Mesothelial cell of epicardium (in vitro differentiated cells): ENCODE measurements at regions not wholly inside any gene's neighbourhood (a gene's known extent, or its start where the extent isn't known, plus 50 kb on each side); places are given as distances from the start of the nearest gene placed in this dataset.
"Not testable (repeated sequence)": the region's sequence is repeated elsewhere in the genome, so short reads cannot be mapped to it uniquely, and the experiment has no call there.

ENCODE experiments used
- DNase-seq, 2 experiments: peaks; one replicate each; pipeline ENCODE4 v3.0.0; 2021; ENCODE audit warnings: low spot score in 2 of 2; ENCODE audit not compliant: unreplicated experiment in 2 of 2
- H3K27ac Mint-ChIP-seq: 2 replicates; pipeline ENCODE4 v1.8.0; 2021; ENCODE audit warnings: mixed read lengths
- H3K27me3 Mint-ChIP-seq: 2 replicates; pipeline ENCODE4 v1.8.0; 2021; ENCODE audit warnings: low read depth, mixed read lengths
- H3K36me3 Mint-ChIP-seq: 2 replicates; pipeline ENCODE4 v1.8.0; 2021; ENCODE audit warnings: mixed read lengths
- H3K4me1 Mint-ChIP-seq: 2 replicates; pipeline ENCODE4 v1.8.0; 2021; ENCODE audit warnings: mixed read lengths
- H3K4me3 Mint-ChIP-seq: 2 replicates; pipeline ENCODE4 v1.8.0; 2021; ENCODE audit warnings: mild to moderate bottlenecking, moderate library complexity, mixed read lengths
- H3K9me3 Mint-ChIP-seq: 2 replicates; pipeline ENCODE4 v1.8.0; 2021; ENCODE audit warnings: mixed read lengths
- TF ChIP-seq, protein P1 (sequence below): fragments of 200-600 bp; sonication (generic); IDR thresholded peaks from one replicate; pipeline ENCODE4 v1.5.0; 2021; ENCODE audit warnings: antibody characterized with exemption; ENCODE audit not compliant: unreplicated experiment

GRCh38 chr10:59975918-59976317 lies 69.6 kb upstream of the CCDC6 start:
- Mint-ChIP-seq H3K36me3 (peaks cover 14% of the 10 kb centered on the region), H3K9me3 (peaks cover 34% of the 10 kb centered on the region)
- H3K27ac Mint-ChIP-seq, H3K4me3 Mint-ChIP-seq, DNase-seq, H3K4me1 Mint-ChIP-seq, H3K27me3 Mint-ChIP-seq: not testable (repeated sequence)

DNA sequence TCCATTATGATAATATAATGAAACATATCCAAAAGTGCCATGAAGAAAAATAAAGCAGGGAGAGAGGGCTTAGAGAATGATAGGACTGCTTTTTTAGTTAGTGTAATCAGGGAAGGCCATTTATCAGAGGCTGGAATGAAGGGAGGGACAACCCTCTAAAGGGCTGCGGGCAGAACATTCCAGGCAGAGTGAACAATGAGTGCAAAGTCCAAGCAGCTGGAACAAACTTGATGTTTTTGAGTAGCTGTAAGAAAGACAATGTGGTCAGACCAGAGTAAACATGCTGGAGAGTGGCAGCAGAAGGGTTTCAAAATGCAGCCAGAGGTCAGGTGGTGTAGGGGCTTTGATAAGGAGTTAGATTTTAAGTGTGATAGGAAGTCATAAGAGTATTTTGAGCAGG lies 65.6 kb upstream of the CCDC6 start:
- H3K27ac Mint-ChIP-seq: no peak overlapping the region

DNA sequence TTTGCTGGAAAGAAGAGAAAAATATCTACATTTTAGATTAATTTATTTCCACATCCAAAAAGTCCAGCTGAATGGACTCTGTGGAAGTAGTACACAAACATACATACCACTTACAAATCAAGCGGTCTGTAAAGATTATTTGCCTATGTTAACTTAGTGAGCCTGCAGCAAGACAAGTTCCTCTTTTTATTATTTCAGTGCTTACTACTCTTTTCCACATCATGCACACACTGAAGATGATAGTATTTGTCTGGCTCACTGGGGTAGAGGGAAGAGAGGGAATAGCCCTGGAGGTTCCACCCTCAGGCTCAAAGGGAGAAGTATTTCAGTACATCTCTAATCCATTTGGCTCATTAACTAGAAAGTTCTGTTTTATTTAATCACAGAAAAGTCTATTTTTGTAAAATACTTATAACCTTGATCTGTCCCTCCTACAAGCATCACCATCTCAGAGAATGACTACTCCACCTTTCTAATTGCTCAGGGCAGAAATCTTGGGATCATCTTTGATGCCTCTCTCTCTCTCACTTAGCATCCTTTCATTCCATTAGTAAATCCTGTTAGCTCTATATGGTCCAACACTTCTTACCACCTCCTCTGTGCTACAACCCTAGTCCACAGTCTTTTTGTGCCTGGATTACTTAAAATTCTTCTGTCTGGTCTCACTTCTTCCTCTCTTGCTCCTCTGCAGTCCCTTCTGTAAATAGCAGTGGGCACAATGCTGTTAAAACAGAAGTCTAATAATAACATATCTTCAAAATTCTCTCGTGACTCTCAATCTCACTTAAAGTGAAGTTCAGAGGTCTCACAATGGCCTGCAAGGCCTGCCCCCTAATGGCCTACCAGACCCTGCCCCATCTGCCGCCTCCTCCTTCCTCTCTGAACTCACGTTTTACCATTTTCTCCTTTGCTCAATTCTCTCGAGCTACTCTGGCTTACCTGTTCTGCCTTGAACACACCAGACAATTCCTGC lies 64.3 kb upstream of the CCDC6 start:
- Mint-ChIP-seq H3K9me3 (peaks cover 9% of the 10 kb centered on the region), H3K4me1 (peaks cover 20% of the 10 kb centered on the region), H3K27me3 (no peaks in the 10 kb centered on the region), H3K36me3 (peaks cover 2% of the 10 kb centered on the region), H3K27ac (no peak overlapping the region), H3K4me3 (no peak overlapping the region)
- no peak for DNase-seq
- TF ChIP-seq, protein P1, sequence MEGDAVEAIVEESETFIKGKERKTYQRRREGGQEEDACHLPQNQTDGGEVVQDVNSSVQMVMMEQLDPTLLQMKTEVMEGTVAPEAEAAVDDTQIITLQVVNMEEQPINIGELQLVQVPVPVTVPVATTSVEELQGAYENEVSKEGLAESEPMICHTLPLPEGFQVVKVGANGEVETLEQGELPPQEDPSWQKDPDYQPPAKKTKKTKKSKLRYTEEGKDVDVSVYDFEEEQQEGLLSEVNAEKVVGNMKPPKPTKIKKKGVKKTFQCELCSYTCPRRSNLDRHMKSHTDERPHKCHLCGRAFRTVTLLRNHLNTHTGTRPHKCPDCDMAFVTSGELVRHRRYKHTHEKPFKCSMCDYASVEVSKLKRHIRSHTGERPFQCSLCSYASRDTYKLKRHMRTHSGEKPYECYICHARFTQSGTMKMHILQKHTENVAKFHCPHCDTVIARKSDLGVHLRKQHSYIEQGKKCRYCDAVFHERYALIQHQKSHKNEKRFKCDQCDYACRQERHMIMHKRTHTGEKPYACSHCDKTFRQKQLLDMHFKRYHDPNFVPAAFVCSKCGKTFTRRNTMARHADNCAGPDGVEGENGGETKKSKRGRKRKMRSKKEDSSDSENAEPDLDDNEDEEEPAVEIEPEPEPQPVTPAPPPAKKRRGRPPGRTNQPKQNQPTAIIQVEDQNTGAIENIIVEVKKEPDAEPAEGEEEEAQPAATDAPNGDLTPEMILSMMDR: no peak

More for the DNA sequence above, 65.6 kb upstream of the CCDC6 start:
- Mint-ChIP-seq H3K27me3 (no peaks in the 10 kb centered on the region), H3K36me3 (peaks cover 6% of the 10 kb centered on the region), H3K4me1 (peaks cover 11% of the 10 kb centered on the region), H3K4me3 (no peak overlapping the region), H3K9me3 (peaks cover 14% of the 10 kb centered on the region)
- no peak for DNase-seq
- TF ChIP-seq, protein P1: no peak

DNA sequence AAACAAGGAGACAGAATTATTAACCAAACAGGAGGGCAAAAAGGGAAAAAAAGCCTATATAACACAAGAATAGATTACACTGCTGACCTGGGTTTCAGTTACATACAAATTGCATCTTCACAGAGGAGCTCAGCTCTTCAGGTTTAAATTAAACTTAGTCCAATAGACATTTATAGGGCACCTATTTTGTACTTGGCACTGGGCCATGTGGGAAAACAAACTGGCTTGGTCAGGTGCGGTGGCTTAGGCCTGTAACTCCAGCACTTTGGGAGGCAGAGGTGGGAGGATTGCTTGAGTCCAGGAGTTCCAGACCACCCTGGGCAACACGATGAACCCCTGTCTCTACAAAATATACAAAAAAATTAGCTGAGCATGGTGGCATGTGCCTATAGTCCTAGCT lies 62.3 kb upstream of the CCDC6 start:
- TF ChIP-seq, protein P1: no peak
- no peak for DNase-seq
- Mint-ChIP-seq H3K9me3 (no peaks in the 10 kb centered on the region), H3K27me3 (no peaks in the 10 kb centered on the region), H3K36me3 (no peaks in the 10 kb centered on the region), H3K4me1 (peaks cover 24% of the 10 kb centered on the region), H3K27ac (no peak overlapping the region), H3K4me3 (no peak overlapping the region)

- H3K36me3 Mint-ChIP-seq: no peaks in the 10 kb centered on the region
- peak overlapping the region; percentile 19 for H3K27ac Mint-ChIP-seq
- no peaks in the 10 kb centered on the region for H3K27me3 Mint-ChIP-seq
- H3K4me3 Mint-ChIP-seq: no peak overlapping the region
- H3K4me1 Mint-ChIP-seq: peaks cover 24% of the 10 kb centered on the region
- H3K9me3 Mint-ChIP-seq: no peaks in the 10 kb centered on the region
- DNase-seq: no peak
- TF ChIP-seq, protein P1: no peak
Measured at GRCh38 chr10:59967079-59967478, 60.7 kb upstream of the CCDC6 start.

DNA sequence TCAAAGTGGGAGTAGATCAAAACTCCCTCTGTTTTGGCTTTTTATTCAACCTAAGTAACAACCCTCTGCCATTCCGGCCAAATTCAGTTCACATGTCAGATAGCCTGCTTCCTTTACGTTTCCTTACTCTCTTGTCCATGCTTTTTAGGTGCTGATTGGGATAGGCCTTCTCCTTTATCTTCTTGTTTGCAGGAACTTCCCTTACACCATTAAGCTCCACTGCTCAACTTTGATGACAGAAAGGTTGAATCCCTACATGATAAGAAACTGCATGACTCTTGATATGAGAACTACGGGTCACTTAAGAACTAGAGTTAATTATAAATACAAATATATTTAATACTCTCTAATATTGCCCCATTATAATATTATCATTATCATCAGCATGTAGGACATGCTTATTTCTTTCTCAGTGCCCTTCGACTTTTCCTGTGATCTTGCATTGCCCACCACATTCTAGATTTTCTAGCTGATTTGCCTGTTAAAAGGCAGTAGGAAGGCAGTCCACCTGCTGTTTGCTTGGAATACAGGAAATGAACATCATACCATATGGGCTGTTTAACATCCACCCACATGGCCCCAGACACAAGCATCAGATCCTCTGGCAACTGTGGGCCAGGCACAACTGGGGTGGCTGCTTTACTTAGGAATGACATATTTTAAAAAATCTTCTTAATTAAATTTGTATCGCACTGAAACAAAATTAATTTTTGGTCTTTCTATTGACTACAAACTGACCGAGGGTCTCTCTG lies 59.7 kb upstream of the CCDC6 start:
- no peaks in the 10 kb centered on the region for H3K27me3 Mint-ChIP-seq
- H3K4me3 Mint-ChIP-seq: no peak overlapping the region
- H3K27ac Mint-ChIP-seq: no peak overlapping the region
- no peaks in the 10 kb centered on the region for H3K36me3 Mint-ChIP-seq
- H3K9me3 Mint-ChIP-seq: no peaks in the 10 kb centered on the region
- no peak for DNase-seq
- H3K4me1 Mint-ChIP-seq: peaks cover 24% of the 10 kb centered on the region
- TF ChIP-seq, protein P1: no peak
